ENCODE measurements at regions not wholly inside any gene's neighbourhood (a gene's known extent, or its start where the extent isn't known, plus 50 kb on each side); places are given as distances from the start of the nearest gene placed in this dataset.

DNA sequence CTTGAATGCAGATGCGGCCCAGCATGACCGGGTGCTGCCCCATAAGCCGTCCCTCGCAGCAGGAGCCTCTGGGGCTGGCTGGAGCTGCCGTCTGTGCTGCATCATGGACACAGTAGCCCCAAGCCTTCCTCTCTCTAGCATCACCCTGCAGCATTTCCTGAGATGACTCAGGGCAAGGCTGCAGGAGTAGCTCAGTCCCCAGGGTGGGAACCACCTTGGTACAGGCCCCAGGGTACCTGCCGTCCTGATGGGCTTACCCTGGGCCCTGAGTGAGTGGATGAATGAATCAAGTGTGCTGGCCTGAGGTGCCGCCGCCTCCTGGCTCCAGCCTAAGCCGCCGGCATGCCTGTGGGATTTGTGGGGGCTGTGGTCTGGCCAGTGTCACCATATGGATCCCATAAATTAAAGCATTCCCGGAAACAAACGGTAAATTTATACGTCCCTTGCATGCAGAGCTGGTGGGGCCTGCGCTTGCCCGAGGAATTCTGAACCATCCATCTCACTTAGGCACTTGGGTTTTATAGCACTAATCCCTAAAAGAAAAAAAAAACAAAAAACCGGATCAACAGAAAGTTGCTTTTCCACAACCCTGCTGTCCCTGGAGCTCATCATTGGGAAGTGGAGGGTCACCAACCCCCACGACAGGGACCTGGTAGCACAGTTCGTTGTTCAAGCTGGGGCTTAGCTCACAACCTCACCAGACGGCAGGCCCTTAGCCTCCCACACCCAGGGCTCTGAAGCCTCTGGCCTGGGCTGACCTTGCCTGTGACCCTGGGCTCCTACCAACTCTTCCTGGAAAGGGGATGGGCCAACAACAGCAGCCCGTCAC, 242.6 kb upstream of the CIBAR2 start:
- H3K4me1 Mint-ChIP-seq = peaks cover 13 to 33% of the 10 kb centered on the region in 2 experiments
- H2BK5ac ChIP-seq (ENCODE audit: insufficient read length, low read length) = no peak overlapping the region
- H3K9me3 Mint-ChIP-seq = peaks cover 10 to 13% of the 10 kb centered on the region in 2 experiments
- H3K14ac ChIP-seq (ENCODE audit: insufficient read depth, low read length) = no peak overlapping the region
- no peak overlapping the region for H2AK5ac ChIP-seq (ENCODE audit: insufficient read length, low read length)
- H2BK20ac ChIP-seq (ENCODE audit: low read depth, low read length, poor library complexity, severe bottlenecking) = no peak overlapping the region
- no peak overlapping the region for H3K23ac ChIP-seq (ENCODE audit: insufficient read length, low read depth, low read length)
- no peak overlapping the region for H2BK120ac ChIP-seq (ENCODE audit: low read depth, low read length, poor library complexity, severe bottlenecking)
- no peaks in the 10 kb centered on the region for H3K9me3 ChIP-seq (ENCODE audit: control insufficient read depth, low read depth, low read length)
- no peaks in the 10 kb centered on the region for H3K79me1 ChIP-seq (ENCODE audit: insufficient read depth, low read depth, low read length, poor library complexity, severe bottlenecking)
- no peaks in the 10 kb centered on the region for H3K23me2 ChIP-seq (ENCODE audit: insufficient read length, low read depth, low read length, poor library complexity, severe bottlenecking)
- no peaks in the 10 kb centered on the region for H3K27me3 ChIP-seq (ENCODE audit: insufficient read depth, low read length)
- H3K4ac ChIP-seq (ENCODE audit: low read depth, low read length) = no peak overlapping the region
- no peak overlapping the region for H3K4me3 Mint-ChIP-seq
- no peak overlapping the region for H2BK12ac ChIP-seq (ENCODE audit: insufficient read length, low read depth, low read length)
- no peak for DNase-seq
- H3K27ac Mint-ChIP-seq = no peak overlapping the region; a peak in 1 of 7 replicates
- no peak overlapping the region for H3K9ac ChIP-seq (ENCODE audit: extremely low read depth, insufficient read length, low read length)
- no CpG with 5 or more reads among the region's 20 CpGs for WGBS (ENCODE audit: extremely low coverage, insufficient read length, low lambda C conversion rate)
- no peak overlapping the region for H3K18ac ChIP-seq (ENCODE audit: insufficient read length, low read depth, low read length)
- H3K36me3 Mint-ChIP-seq (ENCODE audit: insufficient read depth in 1 of 3, low read depth in 3 of 3) = peaks cover 4 to 14% (median 9%) of the 10 kb centered on the region in 3 experiments; a peak in 6 of 7 replicates
- H3T11ph ChIP-seq (ENCODE audit: low read length) = no peak overlapping the region
- no peak overlapping the region for H3K27ac ChIP-seq (ENCODE audit: insufficient read length, low read depth, low read length)
- peaks cover 13% of the 10 kb centered on the region for H3K27me3 Mint-ChIP-seq (ENCODE audit: low read depth)
- H3K79me2 ChIP-seq (ENCODE audit: insufficient read depth, low read length) = no peaks in the 10 kb centered on the region
- H4K5ac ChIP-seq (ENCODE audit: insufficient read length, low read depth, low read length) = no peak overlapping the region
- H4K8ac ChIP-seq (replicated peaks; ENCODE audit: insufficient read length, low read depth, low read length) = no peak overlapping the region
- no peaks in the 10 kb centered on the region for H3K4me1 ChIP-seq (ENCODE audit: insufficient read depth, low read length)
- H2AFZ ChIP-seq (ENCODE audit: low read length) = no peak overlapping the region
- H3K4me2 ChIP-seq (ENCODE audit: insufficient read depth, insufficient read length, low read length) = no peak overlapping the region
- no peak overlapping the region for H4K91ac ChIP-seq (ENCODE audit: insufficient read length, low read depth, low read length)
- TF ChIP-seq, protein P1, sequence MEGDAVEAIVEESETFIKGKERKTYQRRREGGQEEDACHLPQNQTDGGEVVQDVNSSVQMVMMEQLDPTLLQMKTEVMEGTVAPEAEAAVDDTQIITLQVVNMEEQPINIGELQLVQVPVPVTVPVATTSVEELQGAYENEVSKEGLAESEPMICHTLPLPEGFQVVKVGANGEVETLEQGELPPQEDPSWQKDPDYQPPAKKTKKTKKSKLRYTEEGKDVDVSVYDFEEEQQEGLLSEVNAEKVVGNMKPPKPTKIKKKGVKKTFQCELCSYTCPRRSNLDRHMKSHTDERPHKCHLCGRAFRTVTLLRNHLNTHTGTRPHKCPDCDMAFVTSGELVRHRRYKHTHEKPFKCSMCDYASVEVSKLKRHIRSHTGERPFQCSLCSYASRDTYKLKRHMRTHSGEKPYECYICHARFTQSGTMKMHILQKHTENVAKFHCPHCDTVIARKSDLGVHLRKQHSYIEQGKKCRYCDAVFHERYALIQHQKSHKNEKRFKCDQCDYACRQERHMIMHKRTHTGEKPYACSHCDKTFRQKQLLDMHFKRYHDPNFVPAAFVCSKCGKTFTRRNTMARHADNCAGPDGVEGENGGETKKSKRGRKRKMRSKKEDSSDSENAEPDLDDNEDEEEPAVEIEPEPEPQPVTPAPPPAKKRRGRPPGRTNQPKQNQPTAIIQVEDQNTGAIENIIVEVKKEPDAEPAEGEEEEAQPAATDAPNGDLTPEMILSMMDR (conservative IDR thresholded peaks at IDR 0.05) = no peak
- no peak overlapping the region for H3K56ac ChIP-seq (ENCODE audit: insufficient read length, low read depth, low read length)
- H2BK15ac ChIP-seq (ENCODE audit: low read depth, low read length) = no peak overlapping the region
- H4K20me1 ChIP-seq (ENCODE audit: control insufficient read depth, insufficient read depth, insufficient read length) = peaks cover 2% of the 10 kb centered on the region

Data from H9 (cell line).